BJ (cell line): ENCODE measurements at regions not wholly inside any gene's neighbourhood (a gene's known extent, or its start where the extent isn't known, plus 50 kb on each side); places are given as distances from the start of the nearest gene placed in this dataset.
"Not testable (repeated sequence)": the region's sequence is repeated elsewhere in the genome, so short reads cannot be mapped to it uniquely, and the experiment has no call there.

Source experiments
- CTCF ChIA-PET: fragments of 350-600 bp; formaldehyde crosslinking; extraction: SDS; loops from one replicate; lab custom pipeline; 2021; ENCODE audit warnings: antibody characterized with exemption, inconsistent platforms; lab: Yijun Ruan, JAX
- POLR2A ChIA-PET: fragments of 300-600 bp; sonication (Branson Sonifier 250); formaldehyde crosslinking; extraction: SDS; loops from one replicate; lab custom pipeline; 2021; ENCODE audit warnings: antibody characterized with exemption; lab: Charles Lee
- DNase-seq: peaks from one replicate; pipeline ENCODE4 v3.0.0-alpha.2; 2011; ENCODE audit warnings: low read depth
- H3K27me3 ChIP-seq: 2 replicates; pipeline ENCODE4 v1.6.0; 2011; ENCODE audit warnings: low read length; ENCODE audit not compliant: control insufficient read depth, insufficient read depth
- H3K36me3 ChIP-seq: 2 replicates; pipeline ENCODE4 v1.5.1; 2011; ENCODE audit warnings: low read length; ENCODE audit not compliant: control insufficient read depth, insufficient read depth
- H3K4me3 ChIP-seq: 2 replicates; pipeline ENCODE4 v1.5.1; 2011; ENCODE audit warnings: low read depth, mild to moderate bottlenecking, control low read depth, low read length
- TF ChIP-seq, protein P1 (sequence below): IDR thresholded peaks from 2 replicates; pipeline ENCODE4 v1.5.1; 2011; ENCODE audit warnings: low read depth, mild to moderate bottlenecking, control low read depth, inconsistent platforms, low read length, moderate library complexity; ENCODE audit not compliant: insufficient read depth

- ChIA-PET CTCF (no interaction called here), POLR2A (no interaction called here)
- Histone ChIP-seq H3K4me3 (no peak overlapping the region), H3K27me3 (no peaks in the 10 kb centered on the region), H3K36me3 (no peaks in the 10 kb centered on the region)
- peak; percentile 5 for DNase-seq
- TF ChIP-seq, protein P1, sequence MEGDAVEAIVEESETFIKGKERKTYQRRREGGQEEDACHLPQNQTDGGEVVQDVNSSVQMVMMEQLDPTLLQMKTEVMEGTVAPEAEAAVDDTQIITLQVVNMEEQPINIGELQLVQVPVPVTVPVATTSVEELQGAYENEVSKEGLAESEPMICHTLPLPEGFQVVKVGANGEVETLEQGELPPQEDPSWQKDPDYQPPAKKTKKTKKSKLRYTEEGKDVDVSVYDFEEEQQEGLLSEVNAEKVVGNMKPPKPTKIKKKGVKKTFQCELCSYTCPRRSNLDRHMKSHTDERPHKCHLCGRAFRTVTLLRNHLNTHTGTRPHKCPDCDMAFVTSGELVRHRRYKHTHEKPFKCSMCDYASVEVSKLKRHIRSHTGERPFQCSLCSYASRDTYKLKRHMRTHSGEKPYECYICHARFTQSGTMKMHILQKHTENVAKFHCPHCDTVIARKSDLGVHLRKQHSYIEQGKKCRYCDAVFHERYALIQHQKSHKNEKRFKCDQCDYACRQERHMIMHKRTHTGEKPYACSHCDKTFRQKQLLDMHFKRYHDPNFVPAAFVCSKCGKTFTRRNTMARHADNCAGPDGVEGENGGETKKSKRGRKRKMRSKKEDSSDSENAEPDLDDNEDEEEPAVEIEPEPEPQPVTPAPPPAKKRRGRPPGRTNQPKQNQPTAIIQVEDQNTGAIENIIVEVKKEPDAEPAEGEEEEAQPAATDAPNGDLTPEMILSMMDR = no peak
Measured at GRCh38 chr2:180823546-180824141, 156.8 kb upstream of the UBE2E3 start.

DNA sequence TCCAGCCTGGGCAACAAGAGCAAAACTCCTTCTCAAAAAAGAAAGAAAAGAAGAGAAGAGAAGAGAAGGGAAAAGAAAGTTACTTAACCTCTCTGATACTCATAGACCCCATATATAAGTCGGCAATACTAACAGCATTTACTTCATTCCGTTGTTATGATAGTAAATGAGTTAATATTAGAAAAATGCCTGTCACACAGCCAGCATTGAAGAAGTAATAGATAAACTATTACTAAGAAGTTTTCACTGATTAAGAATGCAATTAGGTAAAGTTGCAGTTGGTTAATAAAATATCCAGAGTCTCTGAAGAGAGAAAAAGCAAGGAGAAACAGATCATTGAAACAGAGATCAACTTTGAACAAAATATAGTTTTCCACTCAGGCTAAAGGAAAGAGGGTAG, 161.3 kb upstream of the UBE2E3 start:
- TF ChIP-seq, protein P1 = no peak
- ChIA-PET POLR2A (no interaction called here), CTCF (no interaction called here)
- no peak for DNase-seq
- Histone ChIP-seq H3K4me3 (no peak overlapping the region), H3K27me3 (no peaks in the 10 kb centered on the region), H3K36me3 (no peaks in the 10 kb centered on the region)

GRCh38 chr2:180818700-180819099, 161.7 kb upstream of the UBE2E3 start:
- DNase-seq, POLR2A ChIA-PET, CTCF ChIA-PET, H3K4me3 ChIP-seq, H3K36me3 ChIP-seq, H3K27me3 ChIP-seq: not testable (repeated sequence)

GRCh38 chr2:180799141-180799540, 181.3 kb upstream of the UBE2E3 start:
- POLR2A ChIA-PET = no interaction called here
- TF ChIP-seq, protein P1 = no peak
- Histone ChIP-seq H3K27me3 (no peaks in the 10 kb centered on the region), H3K4me3 (no peak overlapping the region), H3K36me3 (no peaks in the 10 kb centered on the region)
- CTCF ChIA-PET = no interaction called here
- DNase-seq = no peak

DNA sequence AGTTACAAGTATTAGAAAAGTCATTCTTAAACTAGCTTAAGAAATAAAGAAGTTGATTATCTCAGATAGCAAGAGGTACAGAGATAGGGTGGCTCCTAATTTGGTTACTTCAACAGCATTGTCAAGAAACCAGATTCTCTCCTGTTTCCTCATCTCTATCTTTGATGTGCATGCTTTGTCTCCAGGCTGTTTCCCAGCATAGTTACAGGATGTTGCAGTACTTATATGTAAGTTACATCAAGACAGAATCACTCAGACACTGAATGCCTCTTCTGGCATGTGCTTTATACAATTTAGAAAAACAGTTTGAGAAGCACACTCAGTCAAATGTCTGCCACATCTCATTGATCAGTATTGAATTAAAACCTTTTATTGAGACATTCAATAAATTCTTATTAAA, 189.5 kb upstream of the UBE2E3 start:
- TF ChIP-seq, protein P1 = no peak
- no peaks in the 10 kb centered on the region for H3K27me3 ChIP-seq
- CTCF ChIA-PET = no interaction called here
- no peak overlapping the region for H3K4me3 ChIP-seq
- no peak for DNase-seq
- POLR2A ChIA-PET = no interaction called here
- H3K36me3 ChIP-seq = no peaks in the 10 kb centered on the region

- H3K36me3 ChIP-seq = no peaks in the 10 kb centered on the region
- DNase-seq = no peak
- POLR2A ChIA-PET = interaction anchor here (0.7 kb wide), 1 partner anchor 61 kb away, joined by 4 read pairs; no protein-coding TSS in a partner anchor
- CTCF ChIA-PET = no interaction called here
- TF ChIP-seq, protein P1 = no peak
- no peaks in the 10 kb centered on the region for H3K27me3 ChIP-seq
- H3K4me3 ChIP-seq = no peak overlapping the region
Measured at GRCh38 chr2:180787330-180787729, 193.1 kb upstream of the UBE2E3 start.
